NCI-H2227 (cell line): ENCODE measurements at regions not wholly inside any gene's neighbourhood (a gene's known extent, or its start where the extent isn't known, plus 50 kb on each side); places are given as distances from the start of the nearest gene placed in this dataset.

Experiments used
- DNase-seq: peaks from one replicate; lab custom pipeline; 2025; ENCODE audit not compliant: unreplicated experiment; lab: John Stamatoyannopoulos, UW

DNA sequence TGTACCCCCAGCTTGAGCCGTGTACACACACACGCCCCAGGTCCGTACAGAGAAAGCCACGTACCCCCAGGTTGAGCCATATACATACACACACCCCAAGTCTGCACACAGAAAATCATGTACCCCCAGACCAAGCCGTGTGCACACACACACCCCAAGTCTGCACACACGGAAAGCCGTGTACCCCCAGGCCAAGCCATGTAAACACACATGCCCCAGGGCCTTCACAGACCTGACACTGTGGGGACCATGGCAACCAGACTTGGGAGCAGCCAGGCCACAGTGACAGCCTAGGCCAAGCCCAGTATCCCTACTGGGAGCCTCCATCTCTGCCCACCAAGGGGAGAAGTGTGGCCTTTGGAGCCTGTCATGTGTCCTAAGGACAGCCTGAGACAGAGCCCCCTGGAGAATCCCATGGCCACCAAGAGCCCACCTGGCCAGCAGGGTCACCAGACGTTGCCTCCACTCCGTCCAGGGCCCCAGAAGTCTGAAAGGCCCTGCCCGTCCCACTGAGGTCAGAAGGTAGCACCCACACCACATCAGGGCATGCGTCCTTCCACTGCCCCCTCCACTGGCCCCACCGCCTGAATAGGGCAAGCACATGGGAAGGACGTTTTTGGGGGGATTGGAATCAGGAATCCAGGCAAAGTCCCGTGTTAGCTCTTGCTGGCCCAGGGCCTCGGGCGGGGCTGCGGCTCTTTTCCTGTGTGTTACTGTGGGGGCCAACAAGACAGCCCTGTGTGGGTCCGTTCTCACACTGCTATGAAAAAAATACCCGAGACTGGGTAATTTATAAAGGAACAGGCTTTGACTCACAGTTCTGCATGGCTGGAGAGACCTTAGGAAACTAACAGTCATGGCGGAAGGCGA is 636.7 kb downstream of the TBC1D22A start:
- no peak for DNase-seq

DNA sequence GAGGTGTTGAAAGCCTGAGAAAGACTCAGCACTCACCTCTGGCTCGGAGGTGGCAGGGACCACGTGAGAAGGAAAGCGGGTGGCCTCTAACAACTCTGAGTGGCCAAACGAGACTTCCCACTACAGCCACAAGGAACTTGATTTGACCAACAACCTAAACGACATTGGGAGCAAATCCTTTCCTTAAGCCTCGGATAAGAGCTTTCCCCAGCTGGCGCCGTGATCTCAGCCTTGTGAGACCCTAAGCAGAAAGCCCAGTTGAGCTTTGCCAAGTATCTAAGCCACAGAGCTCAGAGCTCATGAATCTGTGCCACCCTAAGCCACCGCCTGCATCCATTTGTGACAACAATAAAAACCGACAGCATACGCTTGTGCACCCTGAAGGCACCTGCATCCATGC is 636.0 kb downstream of the TBC1D22A start:
- no peak for DNase-seq

DNA sequence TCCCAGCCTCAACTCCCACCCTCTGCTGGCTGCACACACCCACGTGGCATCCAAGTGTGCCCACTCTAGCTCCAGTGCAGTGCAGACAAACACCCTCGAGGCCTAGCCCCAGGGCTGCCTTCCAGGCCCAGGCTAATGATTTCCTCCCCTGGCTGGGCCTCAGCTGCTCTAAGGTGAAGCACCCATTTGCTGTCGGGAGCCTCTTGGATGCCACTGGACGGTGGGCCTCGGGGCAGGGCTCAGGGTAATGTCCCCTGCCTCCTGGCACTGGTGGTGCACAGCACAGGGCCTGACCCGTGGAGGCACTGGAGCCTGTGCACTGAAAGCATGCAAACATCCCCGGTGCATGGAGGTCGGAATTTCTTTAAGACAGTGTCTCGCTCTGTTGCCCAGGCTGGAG is 635.2 kb downstream of the TBC1D22A start:
- DNase-seq: no peak

DNA sequence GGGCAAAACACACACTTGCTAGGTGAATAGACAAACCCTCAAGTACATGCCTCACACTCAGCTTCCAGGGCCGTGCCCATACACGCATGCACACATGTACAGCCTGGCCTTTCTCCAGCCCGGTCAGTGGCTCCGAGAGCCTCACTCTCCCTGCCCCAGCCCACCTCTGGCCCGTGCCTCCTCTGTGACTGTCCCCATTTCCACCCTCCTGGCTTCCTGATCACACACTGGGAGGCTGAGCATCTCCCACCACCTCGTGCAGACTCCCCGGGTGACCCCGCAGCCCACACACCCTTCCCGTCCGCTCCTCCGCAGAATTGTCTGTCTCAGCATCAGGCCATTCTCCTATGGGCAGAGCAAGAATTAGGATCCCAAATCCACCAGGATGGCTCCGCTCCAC is 634.1 kb downstream of the TBC1D22A start:
- no peak for DNase-seq

DNA sequence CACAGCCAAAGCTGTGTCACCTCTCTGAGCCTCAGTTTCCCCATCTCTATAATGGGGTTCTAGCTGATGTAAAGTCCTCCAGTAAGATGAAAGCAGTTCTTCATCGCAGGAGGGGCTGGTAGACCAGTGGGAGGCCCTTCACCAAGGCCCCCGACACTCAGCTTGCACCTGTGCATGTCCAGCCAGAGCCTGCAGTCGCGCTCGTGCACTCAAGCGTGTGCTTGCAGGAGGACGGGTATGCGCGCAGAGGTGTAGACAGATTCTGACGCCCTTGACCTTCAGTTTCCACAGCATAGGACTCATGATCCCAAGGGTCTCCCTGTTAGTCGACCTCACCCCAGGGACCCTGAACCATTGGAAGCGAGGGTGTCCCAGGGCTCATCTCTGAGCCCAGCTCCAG is 633.7 kb downstream of the TBC1D22A start:
- DNase-seq: no peak

DNA sequence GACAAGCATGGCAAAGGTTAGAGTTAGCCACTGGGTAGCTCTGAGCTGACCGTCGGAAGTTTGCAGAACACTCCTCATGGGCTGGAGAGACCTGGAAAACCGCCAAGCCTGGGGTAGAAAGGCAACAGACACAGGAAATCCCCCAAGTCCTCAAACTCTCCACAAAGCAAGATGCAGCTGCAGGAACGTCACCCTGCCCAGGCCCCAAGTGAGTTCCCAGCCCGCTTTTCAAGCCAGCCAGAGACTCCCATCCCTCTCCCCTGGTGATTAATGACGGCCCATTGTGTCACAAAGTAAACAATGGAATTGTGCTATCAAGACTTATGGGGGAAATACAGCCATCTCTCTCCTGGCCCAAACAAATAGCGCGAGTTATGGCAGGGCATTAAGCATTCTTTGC is 633.0 kb downstream of the TBC1D22A start:
- DNase-seq: no peak

DNA sequence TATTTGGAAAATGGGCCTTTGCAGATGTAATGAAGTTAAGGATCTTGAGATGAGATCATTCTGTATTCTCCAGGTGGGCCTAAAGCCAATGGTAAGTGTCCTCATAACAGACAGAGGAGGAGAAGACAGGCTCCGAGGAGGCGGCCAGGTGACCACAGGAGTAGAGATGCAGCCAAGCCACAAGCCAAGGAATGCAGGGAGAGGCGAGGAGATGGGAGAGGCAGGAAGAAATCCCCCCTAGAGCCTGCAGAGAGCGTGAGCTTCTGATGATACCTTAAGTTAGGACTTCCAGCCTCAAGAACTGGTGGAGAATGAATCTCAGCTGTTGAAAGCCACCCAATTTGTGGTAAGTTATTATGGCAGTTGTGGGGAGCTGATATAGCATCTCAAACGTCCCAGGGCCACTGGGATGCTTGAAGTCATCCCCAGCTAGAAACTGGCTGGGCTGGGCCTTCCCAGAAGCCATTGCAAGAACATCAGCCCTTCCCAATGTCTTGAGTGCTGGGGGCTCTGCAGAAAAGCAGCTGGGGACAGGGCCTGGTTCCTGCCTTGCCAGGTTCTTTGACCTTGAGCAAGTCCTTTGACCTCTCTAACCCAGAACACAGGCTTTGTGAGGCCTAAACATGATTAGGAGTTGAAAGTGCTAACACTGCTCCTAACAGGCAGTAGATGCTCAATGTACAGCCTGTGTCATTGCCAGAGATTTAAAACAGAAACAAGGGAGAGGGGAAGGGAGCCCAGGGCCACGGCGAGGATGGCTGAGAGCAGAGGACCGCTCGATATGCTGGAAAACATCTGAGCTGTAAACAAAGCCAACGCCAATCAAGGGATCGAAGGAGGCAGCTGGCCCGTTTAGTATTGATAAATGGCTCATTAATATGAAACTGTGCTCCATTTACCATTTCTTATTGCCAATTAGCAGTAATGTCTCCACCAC is 632.3 kb downstream of the TBC1D22A start:
- DNase-seq: no peak

DNA sequence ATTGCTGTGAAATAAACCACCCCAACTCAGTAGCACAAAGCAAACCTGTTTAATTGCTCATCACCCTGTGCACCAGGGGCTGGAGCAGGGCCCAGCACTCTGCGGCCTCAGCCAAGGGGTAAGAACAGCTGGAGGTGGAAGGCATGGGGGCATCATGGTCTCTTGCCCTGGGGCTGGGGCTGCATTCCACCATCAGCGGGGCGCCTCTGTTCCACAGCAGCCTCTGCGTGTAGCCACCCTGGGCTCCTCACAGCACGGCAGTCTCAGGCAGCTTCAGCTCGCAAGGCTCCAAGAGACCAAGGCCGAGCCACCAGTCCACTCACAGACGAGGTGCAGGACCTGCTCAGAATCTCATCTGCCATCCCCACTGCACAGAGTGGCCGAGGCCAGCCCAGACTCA is 630.7 kb downstream of the TBC1D22A start:
- no peak for DNase-seq

DNA sequence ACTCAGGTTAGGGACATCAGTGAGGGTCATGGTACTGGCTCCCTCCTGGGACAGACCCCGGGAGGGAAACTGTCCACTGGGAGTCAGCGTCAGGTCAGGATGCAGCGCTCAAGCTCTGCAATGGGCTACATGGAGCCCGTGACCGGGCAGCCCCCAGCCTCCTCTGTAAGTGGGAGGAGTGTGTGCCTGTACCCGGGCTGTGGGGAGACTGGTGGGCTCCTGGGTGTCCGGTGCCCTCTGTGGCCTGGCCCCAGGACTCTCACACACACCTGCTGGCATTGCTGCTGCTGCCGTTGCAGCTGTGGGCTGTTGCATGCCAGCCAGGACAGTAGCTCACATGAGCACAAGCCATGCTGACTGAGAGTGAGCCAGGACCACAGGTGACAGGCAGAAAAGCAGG is 630.3 kb downstream of the TBC1D22A start:
- DNase-seq: no peak

DNA sequence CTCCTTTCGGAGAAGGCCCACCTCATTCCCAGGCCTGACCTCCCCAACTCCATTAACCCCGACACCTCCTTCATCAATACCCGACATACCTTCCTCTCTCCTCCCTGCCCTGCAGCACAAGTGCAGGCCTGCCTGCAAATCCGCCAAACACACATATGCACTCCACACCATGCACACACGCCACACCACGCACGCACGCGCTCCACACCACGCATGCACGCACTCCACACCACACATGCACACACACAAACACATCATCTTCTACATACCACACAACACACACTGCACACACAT is 629.6 kb downstream of the TBC1D22A start:
- no peak for DNase-seq

DNA sequence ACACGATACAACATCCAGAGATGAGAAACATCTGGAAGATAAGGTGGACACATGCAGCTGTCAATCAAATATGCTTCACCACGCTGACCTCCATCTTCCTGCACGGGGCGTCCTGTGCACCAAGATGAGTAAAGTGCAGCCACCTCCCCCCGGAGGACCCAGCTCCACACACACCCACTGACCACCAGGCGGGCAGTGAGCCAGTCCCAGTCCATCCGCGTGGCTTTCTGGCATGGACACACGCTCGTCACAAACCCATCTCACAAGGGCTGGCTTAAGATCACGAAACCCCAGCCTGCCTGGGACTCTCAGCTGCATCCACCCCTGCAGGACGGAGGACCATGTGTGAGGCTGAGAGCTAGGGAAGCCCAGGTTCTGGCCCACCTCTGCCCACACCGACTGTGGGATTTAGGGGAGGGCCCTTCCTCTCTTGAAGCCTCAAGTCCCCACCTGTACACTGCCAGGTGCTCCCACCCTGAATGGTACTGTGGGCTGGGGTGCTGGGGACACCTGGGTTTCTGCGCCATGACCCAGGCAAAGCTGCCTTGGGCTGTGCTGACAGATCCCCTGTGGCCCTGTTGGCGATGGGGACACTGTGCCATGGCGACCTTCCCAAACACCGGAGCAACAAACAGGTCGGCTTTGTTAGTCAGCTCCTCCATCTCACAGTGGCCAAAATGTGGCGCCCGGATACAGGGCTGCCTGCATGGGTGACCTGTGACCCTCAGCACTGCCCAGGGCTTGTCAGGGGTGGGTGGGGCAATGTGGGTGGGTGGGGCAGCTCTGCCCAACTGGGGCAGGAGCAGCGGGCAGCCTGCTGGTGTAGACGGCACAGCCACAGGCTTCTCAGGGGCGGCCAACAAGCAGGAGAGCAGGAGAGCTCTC is 629.0 kb downstream of the TBC1D22A start:
- no peak for DNase-seq

DNA sequence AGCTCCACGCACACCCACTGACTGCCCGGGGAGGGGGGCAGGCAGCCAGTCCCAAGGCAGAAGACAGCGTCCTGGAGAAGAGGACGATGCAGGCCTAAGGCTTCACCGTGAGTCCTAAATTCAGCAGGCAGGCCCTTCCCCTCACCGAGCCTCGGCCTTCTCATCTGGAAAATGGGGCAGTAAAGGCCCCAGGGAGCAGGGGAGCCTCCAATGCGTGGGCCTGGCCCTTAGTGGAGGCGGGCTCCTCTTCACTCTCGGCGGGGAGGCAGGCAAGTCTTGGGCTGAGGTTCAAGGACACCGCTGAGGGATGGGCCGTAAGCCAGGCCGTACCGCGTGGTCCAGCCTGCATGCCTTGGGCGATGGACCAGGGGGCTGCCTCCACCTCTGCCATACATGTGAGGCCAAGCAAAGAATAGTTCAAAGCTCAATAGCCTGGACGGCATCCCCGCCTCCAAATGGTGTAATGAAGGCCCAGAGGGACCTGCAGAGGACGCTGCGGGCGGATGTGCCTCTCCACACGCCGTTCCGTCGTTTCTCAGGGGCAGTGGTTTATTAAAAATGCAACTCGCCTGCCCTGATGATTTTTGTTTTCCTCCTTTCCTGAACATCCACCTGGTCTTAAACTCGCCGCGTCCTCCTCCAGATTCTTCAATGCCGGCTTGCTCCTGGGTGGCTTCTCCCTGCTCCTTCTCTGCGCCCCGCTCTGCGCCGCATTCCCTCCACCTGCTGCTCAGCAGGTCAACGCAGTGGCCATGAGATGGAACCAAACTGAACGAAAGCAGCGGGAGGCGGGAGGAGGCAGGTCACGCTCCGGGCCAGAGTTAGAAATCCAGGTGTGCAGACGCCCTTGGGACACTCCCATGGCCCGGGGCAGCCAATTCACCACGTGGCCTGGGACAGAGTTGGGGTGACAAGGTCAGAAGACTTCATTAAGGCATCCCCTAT is 627.8 kb downstream of the TBC1D22A start:
- no peak for DNase-seq

DNA sequence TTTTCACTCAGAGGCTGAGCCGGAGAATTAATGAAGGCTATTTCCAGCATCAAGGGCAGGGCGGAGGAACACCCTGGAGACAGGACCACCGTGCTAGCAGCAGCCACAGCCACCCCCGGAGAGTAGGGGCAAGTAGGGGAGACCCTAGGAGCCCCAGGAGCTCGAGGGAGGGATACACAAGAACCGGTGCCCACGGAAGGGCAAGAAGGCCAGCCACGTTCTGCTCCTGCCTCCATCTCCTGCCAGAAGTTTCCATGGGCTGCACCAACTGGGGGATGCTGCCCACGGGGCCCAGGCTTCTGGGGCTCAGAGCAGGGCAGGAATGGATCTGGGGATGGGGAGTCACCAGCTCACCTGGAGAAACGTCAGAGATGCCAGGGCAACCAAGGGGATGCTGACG is 626.8 kb downstream of the TBC1D22A start:
- DNase-seq: no peak

DNA sequence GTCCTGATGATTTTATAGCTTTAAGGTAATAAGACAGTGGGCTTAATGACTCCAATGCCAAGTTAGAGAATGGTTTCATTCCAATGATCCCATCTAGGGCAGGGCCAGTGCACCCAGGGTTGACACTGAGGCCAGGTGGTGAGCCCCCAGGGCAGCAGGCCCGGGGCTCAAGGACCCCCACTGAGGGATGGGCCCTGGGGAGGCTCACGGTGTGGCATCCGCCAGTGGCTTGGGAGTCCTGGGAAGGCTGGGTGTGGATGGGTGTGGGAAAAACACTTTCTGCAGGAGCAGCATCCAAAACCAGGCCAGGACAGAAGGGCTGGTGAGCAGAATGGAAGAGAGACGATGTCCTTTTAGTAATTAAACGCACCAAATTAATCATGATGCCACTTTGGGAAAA is 626.3 kb downstream of the TBC1D22A start:
- no peak for DNase-seq

DNA sequence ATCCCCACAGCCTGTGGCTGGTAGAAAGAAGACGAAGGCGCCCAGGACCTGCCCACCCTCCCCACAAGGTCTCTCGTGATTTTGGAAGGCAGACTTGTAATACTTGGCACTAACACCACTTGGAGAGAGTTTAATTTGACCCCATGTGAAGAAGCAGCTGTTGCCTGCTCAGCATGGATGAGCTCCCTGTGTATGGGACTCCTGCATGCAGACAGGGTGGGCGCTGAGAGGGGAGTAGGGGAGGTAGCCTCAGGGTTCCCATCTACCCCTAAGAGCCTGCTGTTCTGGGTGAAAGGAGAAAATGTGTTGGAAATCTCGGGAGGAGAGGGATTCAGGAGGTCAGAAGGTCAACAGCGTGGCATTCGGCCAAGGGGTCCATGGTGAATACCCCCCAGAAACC is 625.9 kb downstream of the TBC1D22A start:
- no peak for DNase-seq

DNA sequence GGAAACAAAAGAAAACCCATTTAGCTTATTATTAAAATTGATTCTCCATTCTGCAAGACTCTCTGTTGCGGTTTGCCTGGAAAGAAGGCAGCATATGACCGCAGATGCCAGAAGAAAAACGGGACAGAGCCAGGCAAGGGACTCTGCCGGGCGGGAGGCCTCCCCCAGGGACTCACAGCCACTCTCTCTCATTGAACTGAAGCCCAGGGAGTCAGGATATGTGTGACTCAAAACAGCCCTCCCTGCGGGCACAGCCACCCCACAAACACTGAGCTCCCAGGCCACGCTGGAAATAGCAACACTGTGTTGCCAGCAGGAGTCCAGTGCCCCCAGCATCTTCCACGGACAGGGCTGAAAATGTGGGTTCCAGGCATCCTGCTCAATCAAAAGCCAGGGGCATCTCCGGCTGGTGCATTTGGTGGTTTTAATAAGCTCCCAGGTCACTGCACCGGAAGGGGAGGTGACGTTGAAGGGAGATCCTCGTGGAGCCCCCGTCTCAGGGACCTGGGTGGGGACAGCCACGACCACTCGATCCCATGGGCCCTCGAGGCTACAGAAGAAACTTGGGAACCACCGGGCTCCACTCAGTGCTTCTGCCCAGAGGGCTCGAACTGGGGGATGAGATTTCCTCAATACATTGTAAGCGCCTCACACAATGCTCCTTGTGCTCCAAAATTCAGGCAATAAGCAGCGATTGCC is 624.5 kb downstream of the TBC1D22A start:
- DNase-seq: no peak

DNA sequence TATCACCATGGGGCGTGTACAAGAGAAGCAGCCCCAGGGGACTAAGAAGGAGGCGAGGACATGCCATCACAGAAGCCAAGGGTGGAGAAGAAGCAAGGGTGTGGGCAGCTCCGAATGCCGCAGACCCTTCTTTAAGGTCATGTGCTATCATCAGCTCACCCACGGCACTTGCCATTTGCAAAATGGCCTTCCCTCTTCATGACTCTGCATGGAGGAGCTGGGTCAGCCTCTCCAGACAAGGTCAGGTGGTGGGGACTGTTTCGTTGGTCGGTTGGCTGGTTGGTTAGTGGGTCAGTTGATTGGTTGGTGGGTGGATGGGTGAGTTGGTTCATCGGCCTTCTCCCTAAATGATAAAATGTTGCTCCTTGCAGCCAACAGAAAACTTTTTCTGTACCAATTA is 622.5 kb downstream of the TBC1D22A start:
- no peak for DNase-seq

DNA sequence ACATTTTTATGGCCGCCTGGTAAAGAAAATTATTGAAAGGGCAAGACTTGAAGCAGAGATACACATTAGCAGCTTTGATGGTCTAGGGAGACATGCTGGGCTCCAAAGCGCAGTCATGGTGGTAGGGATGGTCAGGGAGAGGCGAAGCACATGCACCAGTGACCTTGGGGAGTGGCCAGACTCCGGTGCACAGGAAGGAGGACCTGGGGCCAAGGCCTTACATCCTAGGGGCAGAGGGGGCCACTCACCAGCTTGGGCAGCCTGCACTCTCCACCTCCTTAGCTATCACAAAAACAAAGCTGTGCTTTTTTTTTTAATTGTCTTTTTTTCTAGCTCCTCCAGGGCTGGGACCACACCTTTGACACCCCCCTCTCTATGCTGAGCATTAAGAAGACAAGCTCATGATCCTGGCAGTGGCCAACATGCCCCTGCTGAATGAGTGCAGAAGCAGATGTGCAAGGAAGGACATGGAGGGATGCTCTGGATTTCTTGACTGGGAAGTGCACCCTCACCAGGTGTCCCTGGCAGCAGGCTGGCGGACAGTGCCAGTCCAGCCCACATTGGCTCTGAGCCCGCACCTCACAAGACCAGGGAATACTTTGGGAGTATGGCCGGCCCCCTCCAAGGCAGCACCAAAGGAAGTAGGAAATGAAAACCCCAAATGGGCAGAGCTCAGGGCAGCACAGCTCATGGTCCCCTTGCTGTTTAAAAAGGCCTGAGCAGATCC is 619.9 kb downstream of the TBC1D22A start:
- DNase-seq: no peak

DNA sequence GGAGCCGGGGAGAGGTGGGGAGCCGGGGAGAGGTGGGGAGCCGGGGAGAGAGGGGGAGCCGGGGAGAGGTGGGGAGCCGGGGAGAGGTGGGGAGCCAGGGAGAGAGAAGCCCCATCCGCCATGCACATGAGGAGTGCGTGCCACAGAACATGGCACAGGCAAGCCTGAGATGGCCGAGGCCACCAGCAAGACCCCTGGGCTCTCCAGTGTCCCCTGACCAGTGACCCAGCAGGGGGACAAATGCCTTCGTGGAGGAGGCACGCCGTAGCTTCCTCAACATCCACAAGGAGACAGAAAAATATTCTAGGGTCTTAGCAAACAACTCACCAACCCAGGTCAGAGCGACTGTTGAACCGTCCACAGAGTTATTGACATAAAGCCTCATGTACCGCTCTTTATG is 618.8 kb downstream of the TBC1D22A start:
- no peak for DNase-seq
